SIG-M5 treated with dmso at 0.1 percent for 504 hours (cell line): ENCODE measurements at regions not wholly inside any gene's neighbourhood (a gene's known extent, or its start where the extent isn't known, plus 50 kb on each side); places are given as distances from the start of the nearest gene placed in this dataset.

Experiments used
- DNase-seq: peaks from one replicate; lab custom pipeline; 2025; ENCODE audit not compliant: unreplicated experiment; lab: John Stamatoyannopoulos, UW

DNA sequence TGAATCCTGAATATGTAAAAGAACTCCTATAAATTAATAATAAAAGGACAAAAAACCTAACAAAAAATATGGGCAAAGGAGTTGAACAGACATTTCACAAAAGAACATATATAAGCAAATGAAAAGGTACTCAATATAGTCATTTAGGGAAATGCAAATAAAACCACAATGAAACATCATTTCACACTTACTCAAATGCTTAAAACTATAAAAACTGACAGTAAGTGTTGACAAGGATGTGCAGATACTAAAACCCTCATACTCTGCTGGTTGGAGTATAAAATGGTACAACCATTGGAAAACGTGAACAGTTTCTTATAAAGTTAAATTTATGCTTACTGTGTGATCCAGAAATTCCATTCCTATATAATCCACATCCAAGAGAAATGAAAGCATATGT lies 247.1 kb downstream of the GXYLT1 start:
- DNase-seq: no peak

DNA sequence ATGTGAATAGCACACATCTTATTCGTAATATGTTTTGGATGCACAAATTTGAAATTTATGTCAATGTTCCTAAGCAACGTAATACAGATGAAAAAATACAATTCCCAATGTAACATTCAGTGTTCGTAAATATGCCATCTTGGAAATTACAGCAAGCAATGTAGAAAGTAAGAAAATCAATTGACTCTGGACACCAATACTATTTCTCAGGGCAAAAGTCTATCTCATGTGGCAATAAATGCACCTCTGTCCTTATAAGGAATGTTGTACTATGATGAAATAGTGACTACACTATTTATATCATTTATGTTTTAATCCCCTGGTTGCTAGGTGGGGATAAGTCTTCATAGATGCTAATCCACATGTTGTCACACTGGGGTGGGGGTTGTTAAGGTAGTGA lies 251.2 kb downstream of the GXYLT1 start:
- no peak for DNase-seq

DNA sequence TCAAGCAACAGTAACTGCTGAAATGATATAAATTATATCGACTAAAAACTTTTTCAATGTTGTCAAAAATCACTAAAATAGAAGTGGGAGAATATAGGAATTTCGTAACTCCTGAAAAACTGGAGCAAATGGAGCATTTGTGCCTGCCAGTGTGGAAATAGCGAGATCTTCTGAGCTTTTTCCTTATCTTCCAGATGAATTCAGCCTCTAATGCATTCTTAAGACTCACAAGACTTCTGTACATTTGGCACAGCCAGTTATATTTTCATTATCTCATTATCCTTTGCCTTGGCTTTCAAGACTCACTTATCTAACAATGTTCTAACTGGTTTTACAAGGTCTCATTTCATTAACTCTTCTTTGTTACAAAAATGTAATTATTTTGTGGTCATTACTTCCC lies 252.4 kb downstream of the GXYLT1 start:
- DNase-seq: no peak

DNA sequence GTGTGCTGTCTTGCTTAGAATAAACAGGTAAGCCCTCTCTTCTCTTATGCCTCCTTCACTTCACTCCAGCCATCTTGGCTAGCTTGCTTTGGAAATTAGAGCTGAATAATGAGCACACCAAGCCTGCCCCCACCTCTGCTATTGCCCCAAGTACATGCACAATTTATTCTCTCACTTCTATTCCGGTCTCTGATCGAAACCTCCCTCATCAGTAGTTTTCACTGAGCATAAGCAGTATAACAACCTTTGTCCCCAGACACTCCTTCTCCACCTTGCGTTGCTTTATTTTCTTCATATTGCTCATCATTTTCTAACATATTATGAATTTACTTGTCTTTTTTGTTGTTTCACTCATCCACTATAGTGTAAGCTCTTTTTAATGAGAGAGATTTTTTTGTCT lies 253.4 kb downstream of the GXYLT1 start:
- no peak for DNase-seq

DNA sequence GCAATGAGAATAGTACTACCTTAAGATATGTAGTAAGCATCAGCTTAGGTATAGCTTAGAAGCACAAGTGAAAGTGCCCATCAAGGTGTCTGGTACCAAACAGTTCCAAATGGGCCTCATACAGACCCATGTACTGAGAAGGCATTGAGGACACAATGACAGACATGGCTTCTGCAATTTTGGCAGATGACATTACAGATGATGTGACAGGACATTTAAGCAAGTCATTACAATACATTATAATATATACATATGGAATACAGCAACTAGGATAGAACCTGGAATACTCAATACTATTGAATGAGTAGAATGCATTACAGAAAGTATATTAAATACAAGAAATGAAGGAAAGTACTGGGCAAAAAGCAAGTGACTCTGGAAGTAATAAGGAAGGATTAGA lies 256.4 kb downstream of the GXYLT1 start:
- no peak for DNase-seq

DNA sequence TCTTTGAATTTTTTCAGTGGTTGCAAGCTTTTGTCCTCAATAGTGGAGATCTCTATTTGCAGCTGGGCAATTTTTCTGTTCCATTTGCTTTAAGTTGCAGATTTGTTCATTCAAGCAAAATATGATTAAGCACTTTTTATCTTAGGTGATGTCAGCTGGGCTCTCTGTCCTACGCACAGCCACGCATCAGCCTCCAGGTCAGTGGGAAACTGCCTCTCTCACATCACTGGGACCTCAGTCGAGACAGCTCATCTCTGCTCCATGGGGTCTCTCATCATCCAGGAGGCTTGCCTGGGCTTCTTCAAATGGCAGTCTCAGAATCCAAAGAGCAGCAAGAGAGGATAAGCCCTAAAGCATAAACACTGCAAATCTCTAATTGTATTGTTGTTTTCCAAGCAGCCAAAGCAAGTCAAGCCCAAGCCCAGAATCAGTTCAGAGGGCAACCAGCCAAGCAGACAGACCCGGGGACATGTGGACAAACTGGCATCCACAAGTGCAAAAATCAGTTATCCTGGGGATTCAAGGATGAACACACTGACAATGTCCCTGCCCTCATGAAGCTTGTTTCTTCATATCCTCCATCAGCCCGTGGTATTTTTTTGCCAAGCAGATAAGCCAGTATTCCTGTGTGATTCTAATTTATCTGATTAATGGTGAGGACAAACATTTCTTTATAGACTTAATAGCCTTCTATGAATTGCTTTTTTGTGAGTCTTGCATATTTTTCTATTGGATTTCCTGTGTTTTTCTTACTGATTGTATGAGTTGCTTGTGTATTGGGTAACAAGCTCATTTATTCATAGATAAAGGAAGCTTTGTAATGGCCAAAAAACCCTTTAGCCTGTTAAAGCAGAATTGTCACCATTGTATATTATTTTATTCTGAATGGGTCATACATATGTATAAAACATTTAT lies 262.5 kb downstream of the GXYLT1 start:
- DNase-seq: no peak

DNA sequence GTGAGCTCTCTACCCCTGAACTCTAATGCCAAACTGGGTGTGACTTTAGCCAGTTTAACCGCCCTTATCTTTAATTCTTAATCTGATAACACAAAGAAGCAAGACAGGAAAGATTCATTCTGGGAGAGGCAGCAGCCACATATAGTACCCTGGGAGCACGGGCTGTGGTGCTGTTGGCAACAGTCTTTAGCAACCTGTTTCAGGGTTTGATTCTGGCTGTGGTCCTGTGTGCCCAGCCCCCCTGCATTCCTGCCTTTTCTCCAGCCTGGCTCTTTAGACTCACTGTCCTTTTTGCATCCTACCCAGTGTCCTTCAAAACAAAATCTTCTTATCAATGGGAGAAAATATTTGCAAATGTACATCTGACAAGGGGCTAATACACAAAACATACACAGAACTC lies 275.2 kb downstream of the GXYLT1 start:
- DNase-seq: no peak

DNA sequence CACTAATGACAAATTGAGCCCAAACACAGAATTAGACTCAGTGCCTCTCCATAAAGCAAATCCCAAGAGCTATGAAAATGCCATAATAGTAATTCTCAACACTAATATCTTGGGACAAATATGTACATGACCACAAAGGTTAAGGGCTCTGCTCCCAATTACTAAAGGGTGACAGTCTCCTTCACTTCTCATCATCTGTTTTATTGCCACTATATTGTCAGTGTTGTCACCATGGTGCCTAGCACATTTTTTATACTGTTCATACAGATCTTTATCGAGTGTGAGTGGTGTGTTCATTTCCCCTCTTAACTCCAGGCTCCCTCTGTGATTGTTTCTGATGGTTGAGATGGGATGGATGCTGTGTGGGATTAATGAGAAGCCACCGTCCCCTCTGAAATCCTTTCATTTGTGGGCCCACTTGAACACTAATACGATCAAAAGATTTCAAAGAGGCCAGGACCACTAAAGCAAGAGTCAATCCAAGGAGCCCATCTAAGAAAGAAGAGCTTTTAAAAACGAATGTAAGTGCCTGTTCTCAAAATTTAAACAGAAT lies 277.7 kb downstream of the GXYLT1 start:
- no peak for DNase-seq

DNA sequence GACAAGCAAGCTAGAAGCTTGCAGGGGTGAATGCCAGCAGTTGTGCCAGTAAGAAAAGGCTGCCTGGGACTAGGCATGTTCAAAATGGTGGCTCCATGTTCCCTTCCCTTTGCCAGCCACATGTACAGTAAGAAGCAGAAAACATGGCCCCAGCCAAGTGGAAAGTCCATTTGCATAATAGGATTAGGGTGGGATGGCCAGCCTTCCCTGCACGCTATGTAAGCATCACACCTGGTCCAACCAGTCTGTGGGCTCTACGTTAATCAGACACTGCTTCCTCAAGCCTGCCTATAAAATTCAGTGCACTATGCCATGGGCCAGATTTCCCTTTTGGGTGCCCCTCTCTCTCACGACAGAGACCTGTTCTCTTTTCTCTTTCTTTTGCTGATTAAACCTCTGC lies 288.4 kb downstream of the GXYLT1 start:
- DNase-seq: no peak

DNA sequence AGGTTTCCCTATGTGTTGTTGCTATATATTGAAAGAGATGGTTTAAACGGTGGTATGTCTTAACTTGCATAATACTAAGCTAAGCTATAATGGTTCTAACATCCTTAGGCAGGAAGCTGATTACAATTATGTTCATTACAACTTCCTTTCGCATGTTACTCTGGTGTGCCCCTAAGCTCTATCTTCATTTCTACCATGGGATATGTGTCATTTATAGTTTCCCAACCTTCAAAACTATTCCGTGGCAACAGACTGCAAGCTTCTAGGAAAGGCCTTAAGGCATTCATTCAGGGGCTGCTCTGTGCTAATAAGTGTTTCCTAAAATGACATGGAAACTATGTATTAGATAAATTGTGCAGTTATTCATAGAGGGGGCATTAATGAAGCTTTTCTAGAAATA lies 294.6 kb downstream of the GXYLT1 start:
- no peak for DNase-seq

DNA sequence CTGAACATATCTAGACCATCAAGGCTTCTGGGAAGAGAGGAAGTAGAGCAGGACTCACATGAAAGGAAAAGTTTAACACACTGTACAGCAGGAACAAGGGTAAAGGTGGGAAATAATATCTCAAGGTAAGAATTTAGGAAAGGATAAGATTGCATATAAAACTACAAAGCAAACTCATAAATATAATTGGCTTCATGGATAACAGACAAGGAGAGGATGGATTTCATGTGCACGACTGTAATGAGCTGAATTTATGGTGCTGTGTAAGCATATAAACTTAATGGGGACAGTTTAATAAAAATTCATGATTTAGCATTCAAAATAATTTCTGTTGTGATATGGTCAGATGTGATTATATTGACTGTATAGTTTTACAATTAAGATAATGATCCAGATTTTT lies 298.0 kb downstream of the GXYLT1 start:
- DNase-seq: no peak

DNA sequence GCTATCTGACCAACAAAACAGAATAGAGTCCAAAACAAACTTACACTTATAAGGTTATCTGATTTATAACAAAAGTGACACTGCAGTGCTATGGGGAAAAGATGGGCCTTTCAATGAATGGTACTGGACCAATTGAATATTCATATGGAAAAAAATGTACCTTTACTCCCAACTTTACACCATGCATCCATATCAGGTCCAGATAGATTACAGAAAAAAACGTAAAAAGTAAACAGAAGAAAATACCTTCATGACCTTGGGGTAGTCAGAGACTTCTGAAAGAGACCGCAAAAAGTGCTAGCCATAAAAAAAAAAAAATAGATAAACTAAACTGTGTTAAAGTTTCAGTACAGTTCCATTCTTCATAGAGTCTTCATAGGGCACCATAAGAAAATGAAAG lies 308.3 kb downstream of the GXYLT1 start:
- DNase-seq: no peak

DNA sequence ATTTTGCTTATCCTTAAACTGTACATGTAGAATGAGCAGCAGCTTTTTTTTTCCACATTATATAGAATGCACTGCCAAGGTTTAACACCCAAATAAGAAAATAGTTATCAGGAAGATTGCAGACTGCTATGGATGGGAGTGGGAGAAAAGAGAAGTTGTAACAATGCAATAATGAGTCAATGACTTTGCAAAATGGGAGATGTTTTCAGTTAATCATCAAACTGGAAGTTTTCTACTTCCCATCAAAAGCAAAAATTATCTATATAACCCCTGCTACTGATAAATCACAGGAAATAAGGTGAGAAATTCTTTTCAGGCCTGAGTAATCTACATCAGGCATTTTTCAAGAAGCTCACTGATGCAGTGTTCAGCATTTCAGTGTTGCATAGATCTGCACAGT lies 309.1 kb downstream of the GXYLT1 start:
- DNase-seq: no peak

DNA sequence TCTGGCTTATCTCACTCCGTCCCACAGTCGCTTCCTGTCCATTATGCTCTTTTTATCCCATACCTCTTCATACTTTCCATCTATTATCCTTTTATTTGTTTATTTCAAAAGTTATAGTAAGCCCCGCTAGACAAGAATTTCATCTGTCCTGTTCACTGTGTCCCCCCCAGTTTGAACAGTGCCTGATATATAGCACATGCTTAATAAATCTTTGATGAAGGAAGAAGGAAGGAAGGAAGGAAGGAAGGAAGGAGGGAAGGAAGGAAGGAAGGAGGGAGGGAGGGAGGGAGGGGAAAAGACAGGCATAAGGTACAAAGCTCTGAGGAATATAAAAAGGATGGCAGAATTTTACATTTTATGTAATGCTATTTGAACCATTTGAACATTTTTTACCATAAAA lies 324.7 kb downstream of the GXYLT1 start:
- DNase-seq: no peak

DNA sequence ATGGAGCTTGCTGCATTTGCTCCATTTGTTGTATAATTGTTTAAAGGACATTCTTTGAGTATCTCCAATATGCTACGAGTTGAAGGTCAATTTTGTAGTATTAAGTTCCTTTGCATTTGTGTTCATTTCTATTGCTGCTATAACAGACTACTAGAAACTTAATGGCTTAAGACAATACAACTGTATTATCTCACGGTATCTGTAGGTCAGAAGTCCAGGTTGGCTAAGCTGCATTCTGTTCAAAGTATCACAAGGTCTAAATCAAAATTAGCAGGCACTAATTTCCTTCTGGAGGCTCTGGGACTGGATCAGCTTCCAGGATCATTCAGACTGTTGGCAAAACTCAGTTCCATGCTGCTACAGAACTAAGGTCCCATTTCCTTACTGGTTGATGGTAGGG lies 340.6 kb downstream of the GXYLT1 start:
- DNase-seq: no peak

DNA sequence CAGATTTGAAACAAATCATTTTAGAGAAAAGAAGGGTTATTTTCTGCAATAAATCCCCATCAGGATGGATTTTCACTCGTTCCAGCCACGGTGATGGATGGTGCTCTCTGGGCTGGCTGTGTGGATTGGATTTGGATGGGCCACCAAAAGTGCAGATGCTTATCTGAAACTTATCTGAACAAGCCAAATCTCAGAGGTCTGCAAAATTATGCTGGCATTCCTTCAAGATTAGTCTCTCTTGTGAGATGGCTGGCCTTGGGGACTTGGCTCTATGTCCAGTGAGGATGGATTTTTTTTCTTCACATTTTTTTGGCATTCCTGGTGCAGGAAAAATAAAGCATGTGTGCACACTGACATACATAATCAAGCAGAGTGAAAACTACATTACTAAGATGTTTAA lies 341.9 kb downstream of the GXYLT1 start:
- no peak for DNase-seq

DNA sequence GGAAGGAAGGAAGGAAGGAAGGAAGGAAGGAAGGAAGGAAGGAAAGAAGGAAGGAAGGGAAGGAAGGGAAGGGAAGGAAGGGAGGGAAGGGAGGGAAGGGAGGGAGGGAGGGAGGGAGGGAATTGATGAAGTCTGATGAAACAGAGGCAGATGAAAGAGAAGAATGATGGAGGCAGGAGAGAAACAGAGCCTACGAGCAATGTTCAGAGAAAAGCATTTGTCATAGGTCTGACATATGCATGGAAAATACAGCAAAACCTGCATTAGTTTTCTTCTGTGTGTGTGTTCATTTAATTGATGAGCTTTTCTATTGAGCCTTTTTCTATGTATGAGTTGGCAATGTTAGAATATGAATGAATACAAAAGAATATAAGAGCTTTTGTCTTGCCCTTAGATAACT lies 343.4 kb downstream of the GXYLT1 start:
- no peak for DNase-seq

DNA sequence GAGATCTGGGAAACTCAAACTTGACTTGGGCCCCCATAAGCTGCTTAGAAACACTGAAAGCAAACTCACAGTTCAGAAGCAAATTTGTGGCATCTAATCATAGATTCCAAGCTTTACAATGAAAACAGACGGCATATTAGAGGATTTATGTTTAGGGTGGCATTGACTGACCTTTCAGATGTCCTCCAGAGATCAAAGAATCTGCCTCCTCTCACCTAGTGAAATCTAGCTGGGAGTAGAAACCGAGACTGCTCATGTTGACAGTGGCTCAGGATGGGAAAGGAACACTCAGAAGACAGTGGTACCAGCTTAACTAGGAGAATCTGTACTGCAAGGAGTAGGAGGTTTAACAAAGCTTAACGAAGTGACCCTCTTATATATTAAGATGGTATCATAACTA lies 345.0 kb downstream of the GXYLT1 start:
- no peak for DNase-seq

DNA sequence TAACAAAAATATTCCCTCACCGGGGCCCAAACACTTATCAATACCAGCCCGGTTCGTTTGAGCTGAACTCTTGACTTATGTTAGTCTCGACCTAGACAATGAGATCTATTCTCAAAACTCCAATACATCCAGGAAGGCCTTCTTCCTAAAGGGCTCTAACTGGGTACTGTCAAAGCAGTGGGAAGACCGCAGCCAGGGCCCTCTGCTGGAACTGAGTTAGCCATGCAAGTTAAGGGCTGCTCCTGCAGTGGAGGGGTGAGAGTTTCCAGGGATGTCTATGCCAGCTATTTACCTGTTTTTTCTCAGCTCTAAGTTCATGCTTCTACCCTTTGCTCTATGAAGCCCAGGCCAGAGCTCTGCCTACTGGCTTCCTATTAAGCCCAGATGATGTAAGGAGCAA lies 348.8 kb downstream of the GXYLT1 start:
- no peak for DNase-seq

DNA sequence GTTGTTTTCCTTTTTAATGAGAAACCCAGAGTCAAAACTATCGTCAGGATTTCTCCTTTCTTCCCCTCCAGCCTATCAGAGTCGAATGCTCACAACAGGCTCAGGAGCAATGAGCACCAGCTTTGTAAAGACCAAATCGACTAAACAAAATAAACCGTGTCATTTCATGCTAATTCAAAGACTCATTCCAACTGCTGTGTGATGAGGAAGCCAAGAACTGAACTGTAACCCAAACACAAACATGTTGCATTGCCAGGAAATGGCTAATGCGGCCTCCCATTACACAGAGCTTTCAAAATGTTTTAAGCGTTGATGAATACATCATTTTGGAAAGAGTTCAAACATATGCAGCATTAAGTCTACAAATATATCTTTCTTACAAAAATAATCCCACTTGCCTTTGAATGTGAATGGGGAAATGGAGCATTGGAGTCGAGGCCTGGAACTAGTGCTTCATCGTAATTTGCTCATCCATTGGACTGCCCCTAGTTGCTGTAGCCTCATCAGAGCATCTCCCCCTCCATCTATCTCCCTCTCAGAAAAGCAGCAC lies 349.5 kb downstream of the GXYLT1 start:
- DNase-seq: no peak

DNA sequence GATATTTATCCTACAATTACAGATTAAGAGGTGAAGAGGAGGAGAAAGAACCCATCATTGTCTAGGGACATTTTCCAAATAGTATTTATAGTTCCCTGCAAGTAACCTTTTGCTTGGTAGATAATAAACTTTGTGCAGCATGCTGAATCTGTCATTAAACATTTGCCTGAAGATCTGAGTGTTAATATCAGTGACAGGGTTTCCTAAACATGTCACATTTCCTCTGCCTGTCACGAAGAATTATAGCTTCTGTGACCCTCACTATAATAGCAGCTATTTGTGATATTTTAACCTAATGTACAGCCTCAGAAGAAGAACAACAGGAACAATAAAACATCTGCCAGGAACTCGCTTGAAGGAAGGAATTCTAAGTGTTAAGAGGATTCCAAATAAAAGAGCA lies 350.3 kb downstream of the GXYLT1 start:
- DNase-seq: no peak

DNA sequence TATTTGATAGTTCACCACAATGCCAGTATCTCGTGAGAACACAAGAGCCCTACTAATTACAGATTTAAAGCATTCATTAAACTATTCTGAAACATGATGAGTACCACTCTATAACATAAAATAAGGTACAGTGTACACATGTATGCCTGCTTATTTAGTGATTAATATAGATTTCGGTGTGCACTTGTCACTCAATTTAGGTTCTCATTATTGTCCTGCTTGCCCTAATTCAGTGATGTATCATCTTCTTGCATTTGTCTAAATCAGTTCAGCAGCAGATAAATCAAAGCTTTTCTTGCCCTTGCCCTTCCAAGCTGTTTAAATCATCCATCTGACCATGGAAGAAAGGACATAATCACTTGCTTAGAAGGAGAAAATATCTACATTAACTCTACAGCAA lies 359.7 kb downstream of the GXYLT1 start:
- DNase-seq: no peak

DNA sequence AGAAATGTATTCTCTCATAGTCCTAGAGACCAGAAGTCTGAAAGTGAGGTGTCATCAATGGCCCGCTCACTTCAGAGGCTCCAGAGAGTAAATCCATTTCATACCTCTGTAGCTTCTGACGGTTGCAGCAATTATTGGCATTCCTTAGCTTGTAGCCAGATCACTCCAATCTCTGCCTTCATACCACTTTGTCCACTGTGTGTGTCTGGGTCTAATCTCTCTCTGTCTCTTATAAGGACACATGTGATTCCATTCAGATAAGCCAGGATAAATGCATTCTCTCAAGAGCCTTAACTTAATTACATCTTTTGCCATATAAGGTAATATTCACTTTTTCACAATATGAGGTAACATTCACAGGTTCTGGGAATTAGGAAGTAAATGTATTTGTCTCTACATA lies 365.7 kb downstream of the GXYLT1 start:
- no peak for DNase-seq
